Upper lobe of right lung (tissue), 1 donor: ENCODE measurements at regions not wholly inside any gene's neighbourhood (a gene's known extent, or its start where the extent isn't known, plus 50 kb on each side); places are given as distances from the start of the nearest gene placed in this dataset.

ENCODE experiments used
- ATAC-seq: fragments of 200-7000 bp; cut with Tn5 transposase; one replicate; pipeline ENCODE4 v1.9.1; 2020; ENCODE audit warnings: mild to moderate bottlenecking, moderate library complexity
- DNase-seq: peaks from one replicate; pipeline ENCODE4 v3.0.0-alpha.2; 2020
- H3K27ac ChIP-seq: fragments of 200-600 bp; one replicate; pipeline ENCODE4 v1.8.0; 2022
- H3K27me3 ChIP-seq: fragments of 200-600 bp; one replicate; pipeline ENCODE4 v1.8.0; 2022; ENCODE audit warnings: mild to moderate bottlenecking
- H3K36me3 ChIP-seq: fragments of 200-600 bp; one replicate; pipeline ENCODE4 v1.8.0; 2022
- H3K4me1 ChIP-seq: fragments of 200-600 bp; one replicate; pipeline ENCODE4 v1.8.0; 2022
- H3K4me3 ChIP-seq: fragments of 200-600 bp; one replicate; pipeline ENCODE4 v1.8.0; 2022; ENCODE audit warnings: mild to moderate bottlenecking
- H3K9me3 ChIP-seq: fragments of 200-600 bp; one replicate; pipeline ENCODE4 v1.8.0; 2022
- CTCF ChIP-seq: fragments of 200-600 bp; IDR thresholded peaks from one replicate; pipeline ENCODE4 v1.8.0; 2022; ENCODE audit warnings: antibody characterized with exemption
- intact Hi-C: fragments of 100-400 bp; cut with DNase I; formaldehyde crosslinking; loops from one replicate; pipeline ENCODE4 v1.11.0; 2022
- donor health status: DM: no; HTN: yes; CAD: no; lungs with severe emphysema.

DNA sequence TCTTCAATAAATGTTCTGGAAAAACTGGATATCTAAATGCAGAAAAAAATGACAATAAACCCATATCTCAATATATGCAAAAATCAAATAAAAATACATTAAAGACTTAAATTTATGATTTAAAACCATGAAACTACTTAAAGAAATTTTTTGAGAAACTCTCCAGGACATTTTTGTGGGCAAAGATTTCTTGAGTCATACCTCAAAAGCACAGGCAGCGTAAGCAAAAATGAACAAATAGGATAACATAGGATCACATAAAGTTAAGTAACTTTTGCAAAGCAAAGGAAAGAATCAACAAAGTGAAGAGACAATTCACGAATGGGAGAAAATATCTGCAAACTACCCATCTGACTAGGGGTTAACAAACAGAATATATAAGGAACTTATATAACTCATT, 1545.5 kb downstream of the SUCLG1 start:
- no peak for DNase-seq
- H3K4me1 ChIP-seq = no peaks in the 10 kb centered on the region
- intact Hi-C loops = no loop called here

GRCh38 chr2:82896117-82896516, 1563.0 kb downstream of the SUCLG1 start:
- intact Hi-C loops = no loop called here
- TF ChIP-seq CTCF = no peak
- DNase-seq (no peak), ATAC-seq (no peak)
- no peak overlapping the region for H3K27ac ChIP-seq
- H3K4me3 ChIP-seq = no peak overlapping the region
- no peaks in the 10 kb centered on the region for H3K9me3 ChIP-seq
- H3K4me1 ChIP-seq = no peaks in the 10 kb centered on the region
- H3K27me3 ChIP-seq = no peaks in the 10 kb centered on the region
- H3K36me3 ChIP-seq = no peaks in the 10 kb centered on the region

More for the DNA sequence above, 1545.5 kb downstream of the SUCLG1 start:
- Histone ChIP-seq H3K27ac (no peak overlapping the region), H3K27me3 (no peaks in the 10 kb centered on the region), H3K4me3 (no peak overlapping the region), H3K36me3 (no peaks in the 10 kb centered on the region), H3K9me3 (no peaks in the 10 kb centered on the region)
- TF ChIP-seq CTCF = no peak
- no peak for ATAC-seq

DNA sequence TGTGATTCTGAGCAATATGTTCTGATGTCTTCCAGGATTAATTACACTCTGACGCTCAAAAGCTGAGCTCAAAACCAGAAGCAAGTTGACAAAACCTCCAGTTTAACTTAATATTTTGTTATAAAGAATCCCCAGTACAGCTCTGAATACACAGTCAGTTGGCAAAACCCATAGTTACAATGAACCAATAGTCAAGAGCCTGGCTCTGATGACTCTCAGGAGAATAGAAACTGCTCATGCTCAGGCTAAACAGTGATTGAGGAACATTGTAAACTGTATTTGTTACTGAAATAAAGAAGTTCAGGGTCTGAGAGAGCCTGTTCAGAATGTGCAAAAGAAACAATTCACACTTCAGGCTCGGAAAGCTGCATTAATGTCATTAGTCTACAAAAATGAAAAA, 1565.9 kb downstream of the SUCLG1 start:
- Histone ChIP-seq H3K36me3 (no peaks in the 10 kb centered on the region), H3K4me3 (no peak overlapping the region), H3K27me3 (no peaks in the 10 kb centered on the region), H3K9me3 (no peaks in the 10 kb centered on the region), H3K4me1 (no peaks in the 10 kb centered on the region), H3K27ac (no peak overlapping the region)
- intact Hi-C loops = no loop called here
- ATAC-seq = no peak
- no peak for DNase-seq
- TF ChIP-seq CTCF = no peak

DNA sequence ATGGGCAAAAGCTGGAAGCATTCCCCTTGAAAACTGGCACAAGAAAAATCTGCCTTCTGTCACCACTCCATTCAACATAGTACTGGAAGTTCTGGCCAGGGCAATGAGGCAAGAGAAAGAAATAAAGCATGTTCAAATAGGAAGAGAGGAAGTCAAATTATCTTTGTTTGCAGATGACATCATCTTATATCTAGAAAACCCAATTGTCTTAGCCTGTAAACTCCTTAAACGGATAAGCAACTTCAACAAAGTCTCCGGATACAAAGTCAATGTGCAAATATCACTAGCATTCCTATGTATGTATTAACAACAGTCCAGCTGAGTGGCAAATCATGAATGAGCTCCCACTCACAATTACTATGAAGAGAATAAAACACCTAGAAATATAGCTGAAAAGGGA, 1579.3 kb downstream of the SUCLG1 start:
- no peak overlapping the region for H3K4me3 ChIP-seq
- TF ChIP-seq CTCF = no peak

GRCh38 chr2:82875858-82876257, 1583.2 kb downstream of the SUCLG1 start:
- H3K27ac ChIP-seq = no peak overlapping the region
- no peak for ATAC-seq
- no peaks in the 10 kb centered on the region for H3K9me3 ChIP-seq
- H3K36me3 ChIP-seq = no peaks in the 10 kb centered on the region
- no peak for DNase-seq
- intact Hi-C loops = no loop called here
- no peak for TF ChIP-seq CTCF
- H3K4me3 ChIP-seq = no peak overlapping the region
- H3K4me1 ChIP-seq = no peaks in the 10 kb centered on the region
- H3K27me3 ChIP-seq = no peaks in the 10 kb centered on the region

More for the DNA sequence above, 1579.3 kb downstream of the SUCLG1 start:
- no peak for ATAC-seq
- H3K9me3 ChIP-seq = no peaks in the 10 kb centered on the region
- no peak for DNase-seq
- no peaks in the 10 kb centered on the region for H3K4me1 ChIP-seq
- H3K27ac ChIP-seq = no peak overlapping the region
- no peaks in the 10 kb centered on the region for H3K27me3 ChIP-seq
- intact Hi-C loops = no loop called here
- no peaks in the 10 kb centered on the region for H3K36me3 ChIP-seq

DNA sequence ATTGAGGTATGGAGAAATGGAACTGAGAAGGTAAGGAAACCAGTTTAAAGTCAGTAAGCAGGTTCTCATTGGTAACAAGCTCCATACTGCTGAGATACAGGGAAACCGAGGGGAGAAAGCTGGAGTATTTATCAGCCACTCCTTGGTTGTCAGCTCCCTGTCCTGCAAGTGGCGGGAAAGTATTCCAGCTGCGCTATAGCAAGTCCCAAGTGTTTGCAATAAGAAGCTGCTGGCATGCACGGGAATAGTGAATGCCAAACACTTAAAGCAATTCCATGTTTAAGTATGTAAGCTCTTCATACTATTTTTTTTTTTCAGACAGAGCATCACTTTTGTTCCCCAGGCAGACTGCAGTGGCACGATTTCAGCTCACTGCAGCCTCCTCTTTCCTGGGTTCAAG, 1601.1 kb downstream of the SUCLG1 start:
- H3K27ac ChIP-seq = no peak overlapping the region
- H3K36me3 ChIP-seq = no peaks in the 10 kb centered on the region
- H3K4me3 ChIP-seq = no peak overlapping the region
- no peak for TF ChIP-seq CTCF
- DNase-seq (no peak), ATAC-seq (no peak)
- H3K9me3 ChIP-seq = no peaks in the 10 kb centered on the region
- no peaks in the 10 kb centered on the region for H3K27me3 ChIP-seq
- intact Hi-C loops = no loop called here
- H3K4me1 ChIP-seq = no peaks in the 10 kb centered on the region
